Right lung (tissue), 2 donors: ENCODE measurements at regions not wholly inside any gene's neighbourhood (a gene's known extent, or its start where the extent isn't known, plus 50 kb on each side); places are given as distances from the start of the nearest gene placed in this dataset.

Experiments used
- DNase-seq, 2 donors: peaks; one replicate each; pipeline ENCODE4 v3.0.0-alpha.2; 2013

GRCh38 chr17:77692571-77693161 is 265.8 kb upstream of the TNRC6C start:
- no peak for DNase-seq

GRCh38 chr17:77693301-77693700 is 265.2 kb upstream of the TNRC6C start:
- no peak for DNase-seq

GRCh38 chr17:77693776-77694175 is 264.7 kb upstream of the TNRC6C start:
- DNase-seq = no peak

GRCh38 chr17:77694391-77695363 is 263.8 kb upstream of the TNRC6C start:
- DNase-seq = no peak

GRCh38 chr17:77695386-77695785 is 263.1 kb upstream of the TNRC6C start:
- DNase-seq = no peak

GRCh38 chr17:77696151-77696720 is 262.3 kb upstream of the TNRC6C start:
- DNase-seq = no peak

- DNase-seq = no peak
Observed at GRCh38 chr17:77696721-77697460, 261.6 kb upstream of the TNRC6C start.

- DNase-seq = no peak
Observed at GRCh38 chr17:77697480-77698400, 260.8 kb upstream of the TNRC6C start.

GRCh38 chr17:77698903-77699623 is 259.4 kb upstream of the TNRC6C start:
- no peak for DNase-seq

- DNase-seq = no peak
Observed at GRCh38 chr17:77700165-77700881, 258.2 kb upstream of the TNRC6C start.

- DNase-seq = no peak
Observed at GRCh38 chr17:77701996-77702395, 256.5 kb upstream of the TNRC6C start.

GRCh38 chr17:77704048-77704815 is 254.3 kb upstream of the TNRC6C start:
- DNase-seq = no peak

- DNase-seq = no peak
Observed at GRCh38 chr17:77706938-77707337, 251.6 kb upstream of the TNRC6C start.

- DNase-seq = no peak
Observed at GRCh38 chr17:77707546-77707945, 251.0 kb upstream of the TNRC6C start.

GRCh38 chr17:77708049-77708448 is 250.5 kb upstream of the TNRC6C start:
- no peak for DNase-seq

GRCh38 chr17:77708936-77709335 is 249.6 kb upstream of the TNRC6C start:
- no peak for DNase-seq

GRCh38 chr17:77709594-77709993 is 248.9 kb upstream of the TNRC6C start:
- no peak for DNase-seq

GRCh38 chr17:77712578-77712977 is 245.9 kb upstream of the TNRC6C start:
- DNase-seq = no peak
